BLaER1 treated with 17β-estradiol and CSF1 and Interleukin-3, amounts not matched to agents 10 nM and 100 nM (cell line): ENCODE measurements at regions not wholly inside any gene's neighbourhood (a gene's known extent, or its start where the extent isn't known, plus 50 kb on each side); places are given as distances from the start of the nearest gene placed in this dataset.

Source experiments
- H3K27ac ChIP-seq, 11 experiments: shearing (Covaris generic); formaldehyde crosslinking; 2 replicates each; pipeline ENCODE4 v1.8.1; 2022
- H3K27me3 ChIP-seq, 11 experiments: shearing (Covaris generic); formaldehyde crosslinking; 2 replicates each; pipeline ENCODE4 v1.8.1; 2022
- H3K36me3 ChIP-seq, 11 experiments: shearing (Covaris generic); formaldehyde crosslinking; 2 replicates each; pipeline ENCODE4 v1.8.1; 2022
- H3K4me1 ChIP-seq, 10 experiments: shearing (Covaris generic); formaldehyde crosslinking; 2 replicates each; pipeline ENCODE4 v1.8.1; 2022
- H3K4me2 ChIP-seq, 11 experiments: shearing (Covaris generic); formaldehyde crosslinking; 2 replicates each; pipeline ENCODE4 v1.8.1; 2022
- H3K4me3 ChIP-seq, 10 experiments: shearing (Covaris generic); formaldehyde crosslinking; 2 replicates each; pipeline ENCODE4 v1.8.1; 2022
- H3K9ac ChIP-seq, 11 experiments: shearing (Covaris generic); formaldehyde crosslinking; 2 replicates each; pipeline ENCODE4 v1.8.1; 2022
- H3K9me3 ChIP-seq, 11 experiments: shearing (Covaris generic); formaldehyde crosslinking; replicated peaks in 1 of 11; 2 replicates each; pipeline ENCODE4 v1.8.1; 2022
- H4K20me1 ChIP-seq, 11 experiments: shearing (Covaris generic); formaldehyde crosslinking; 2 replicates each; pipeline ENCODE4 v1.8.1; 2022
- Cebpa-rat ChIP-seq, 11 experiments: shearing (Covaris generic); IDR thresholded peaks; 2 replicates each; pipeline ENCODE4 v1.8.1; 2022

DNA sequence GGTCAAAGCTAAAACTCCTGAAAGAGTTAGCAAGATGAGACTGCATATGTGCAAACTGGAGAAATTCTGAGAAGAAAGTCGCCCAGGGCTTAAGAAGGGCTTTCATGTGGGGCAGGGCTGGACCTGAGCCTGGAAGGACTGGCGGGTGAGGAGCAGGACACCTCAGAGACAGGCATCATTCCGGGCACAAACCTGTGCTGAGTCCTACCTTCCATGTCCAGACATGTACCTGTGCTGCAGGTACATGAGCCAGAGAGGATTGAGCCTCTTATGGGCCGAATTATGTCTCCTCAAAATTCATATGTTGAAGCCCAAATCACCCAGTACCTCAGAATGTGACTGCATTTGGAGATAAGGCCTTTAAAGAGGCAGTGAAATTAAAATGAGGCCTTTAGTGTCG is 171.0 kb downstream of the QRSL1 start:
- Histone ChIP-seq H3K4me1 (peaks cover 14 to 42% (median 28%) of the 10 kb centered on the region in 10 experiments), H3K27ac (no peak overlapping the region), H3K4me2 (peak overlapping the region in 4 of 11 experiments; percentile 79 to 91 (median 84); a peak in 5 of 22 replicates), H3K36me3 (no peaks in the 10 kb centered on the region), H3K27me3 (peaks cover 0 to 43% (median 29%) of the 10 kb centered on the region in 11 experiments; a peak in 19 of 22 replicates), H3K4me3 (no peak overlapping the region), H3K9ac (no peak overlapping the region), H4K20me1 (no peaks in the 10 kb centered on the region; a peak in 1 of 22 replicates), H3K9me3 (peaks cover under 1 to 10% (median 7%) of the 10 kb centered on the region in 11 experiments; a peak in 19 of 22 replicates)
- no peak for TF ChIP-seq Cebpa-rat (IDR thresholded peaks at IDR 0.05)

DNA sequence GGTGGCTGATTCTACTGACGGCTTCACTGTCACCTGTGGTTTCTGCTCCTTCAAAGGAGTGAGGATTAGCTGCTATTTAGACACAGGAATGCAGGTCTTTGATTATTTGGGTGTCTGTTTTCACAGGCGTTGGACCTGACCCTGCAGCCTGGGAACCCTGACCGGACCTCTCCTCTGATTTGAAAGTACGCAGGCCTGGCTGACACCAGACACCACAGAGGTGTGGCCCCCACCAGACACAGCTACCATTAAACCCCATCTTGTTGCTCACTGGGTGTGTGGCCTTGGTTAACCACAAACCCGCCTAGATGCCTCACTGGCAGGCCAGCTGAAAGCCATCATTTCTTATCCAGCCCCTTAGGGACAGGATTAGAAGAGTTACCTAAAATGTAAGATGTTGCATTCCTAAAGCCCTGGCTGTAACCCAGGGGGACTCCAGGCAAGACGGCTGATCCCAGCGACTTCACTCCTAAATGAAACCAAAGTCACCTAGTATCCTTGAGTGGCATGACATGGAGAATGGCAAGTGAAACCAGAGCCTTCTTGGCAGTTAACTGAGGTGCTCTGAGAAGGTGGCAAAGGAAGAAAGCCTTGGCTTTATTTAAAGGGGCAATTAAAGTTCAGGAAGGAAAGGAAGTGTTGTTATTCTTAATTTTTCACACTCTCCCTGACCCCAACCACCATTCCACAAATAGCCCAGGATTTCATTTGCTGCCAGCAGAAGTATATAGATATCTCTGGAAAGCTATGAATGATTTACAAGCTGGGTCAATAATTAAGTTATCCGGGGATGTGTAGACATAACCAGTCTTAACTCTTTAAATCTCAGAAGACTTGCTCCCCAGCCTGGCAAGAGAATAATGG is 169.9 kb downstream of the QRSL1 start:
- Histone ChIP-seq H4K20me1 (no peaks in the 10 kb centered on the region; a peak in 1 of 22 replicates), H3K36me3 (no peaks in the 10 kb centered on the region), H3K9me3 (0 out of 22 replicates have a peak, but pooled peaks cover 0 to 4% (median 0%) of the 10 kb centered on the region in 11 experiments), H3K9ac (no peak overlapping the region), H3K4me3 (peak overlapping the region in 1 of 10 experiments; percentile 6; a peak in 1 of 20 replicates), H3K4me2 (peak overlapping the region; percentile 48 to 93 (median 79)), H3K4me1 (peaks cover 14 to 42% (median 28%) of the 10 kb centered on the region in 10 experiments), H3K27ac (0 out of 22 replicates have a peak overlapping the region, but pooled peaks of 1 of the 11 experiments have one; percentile 19), H3K27me3 (peaks cover 0 to 43% (median 30%) of the 10 kb centered on the region in 11 experiments; a peak in 19 of 22 replicates)
- TF ChIP-seq Cebpa-rat (IDR thresholded peaks at IDR 0.05) = 0 out of 22 replicates have a peak, but pooled peaks of 1 of the 11 experiments have one; percentile 40

- no peak overlapping the region for H3K27ac ChIP-seq
- peak overlapping the region in 6 of 11 experiments; percentile 79 to 93 (median 86); a peak in 10 of 22 replicates for H3K4me2 ChIP-seq
- no peak for TF ChIP-seq Cebpa-rat (IDR thresholded peaks at IDR 0.05)
Observed at GRCh38 chr6:106797186-106797585, 167.8 kb downstream of the QRSL1 start.

DNA sequence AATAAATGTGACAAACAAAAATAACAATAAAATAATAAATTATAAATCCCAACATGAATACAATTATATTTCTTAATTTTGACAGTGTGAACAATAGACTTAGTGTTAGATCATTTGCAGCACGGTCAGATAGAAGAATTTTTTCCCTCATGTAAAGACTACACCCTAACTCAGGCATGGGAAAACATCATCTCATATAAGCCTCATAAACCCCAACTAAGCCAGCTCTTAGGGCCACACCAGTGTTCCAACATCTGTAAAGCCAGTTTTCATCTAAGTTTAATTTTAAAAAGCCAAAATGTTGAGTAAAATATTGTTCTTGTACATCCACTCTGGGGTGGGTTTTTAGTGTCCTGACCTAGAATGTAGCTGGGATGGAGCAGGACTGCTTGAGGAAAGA is 167.4 kb downstream of the QRSL1 start:
- Histone ChIP-seq H3K4me2 (peak overlapping the region in 4 of 11 experiments; percentile 79 to 93 (median 85); a peak in 4 of 22 replicates), H3K9me3 (0 out of 22 replicates have a peak, but pooled peaks cover 0 to 4% (median 0%) of the 10 kb centered on the region in 11 experiments), H4K20me1 (no peaks in the 10 kb centered on the region; a peak in 1 of 22 replicates), H3K4me3 (no peak overlapping the region), H3K27ac (no peak overlapping the region), H3K4me1 (peaks cover 14 to 51% (median 36%) of the 10 kb centered on the region in 10 experiments), H3K36me3 (no peaks in the 10 kb centered on the region), H3K27me3 (peaks cover 0 to 43% (median 30%) of the 10 kb centered on the region in 11 experiments; a peak in 19 of 22 replicates), H3K9ac (no peak overlapping the region)
- TF ChIP-seq Cebpa-rat (IDR thresholded peaks at IDR 0.05) = no peak

More at GRCh38 chr6:106797186-106797585, 167.8 kb downstream of the QRSL1 start:
- Histone ChIP-seq H3K4me1 (peaks cover 14 to 51% (median 33%) of the 10 kb centered on the region in 10 experiments), H3K9ac (no peak overlapping the region), H3K27me3 (peaks cover 0 to 43% (median 30%) of the 10 kb centered on the region in 11 experiments; a peak in 19 of 22 replicates), H4K20me1 (no peaks in the 10 kb centered on the region; a peak in 1 of 22 replicates), H3K4me3 (no peak overlapping the region), H3K36me3 (no peaks in the 10 kb centered on the region), H3K9me3 (0 out of 22 replicates have a peak, but pooled peaks cover 0 to 4% (median 0%) of the 10 kb centered on the region in 11 experiments)

- Histone ChIP-seq H3K9ac (no peak overlapping the region), H3K4me3 (no peak overlapping the region), H3K36me3 (no peaks in the 10 kb centered on the region)
Observed at GRCh38 chr6:106794129-106794528, 164.8 kb downstream of the QRSL1 start.

GRCh38 chr6:106792536-106793236 is 163.3 kb downstream of the QRSL1 start:
- Histone ChIP-seq H3K9ac (no peak overlapping the region), H3K27ac (no peak overlapping the region), H3K9me3 (0 out of 22 replicates have a peak, but pooled peaks cover 0 to 4% (median 0%) of the 10 kb centered on the region in 11 experiments), H3K36me3 (no peaks in the 10 kb centered on the region), H3K27me3 (peaks cover 0 to 20% (median 13%) of the 10 kb centered on the region in 11 experiments; a peak in 18 of 22 replicates), H3K4me1 (peaks cover 0 to 35% (median 17%) of the 10 kb centered on the region in 10 experiments; a peak in 15 of 20 replicates), H3K4me3 (no peak overlapping the region), H4K20me1 (no peaks in the 10 kb centered on the region), H3K4me2 (peak overlapping the region in 7 of 11 experiments; percentile 25 to 65 (median 59); a peak in 12 of 22 replicates)
- no peak for TF ChIP-seq Cebpa-rat (IDR thresholded peaks at IDR 0.05)

More at GRCh38 chr6:106794129-106794528, 164.8 kb downstream of the QRSL1 start:
- TF ChIP-seq Cebpa-rat (IDR thresholded peaks at IDR 0.05) = no peak
- Histone ChIP-seq H4K20me1 (no peaks in the 10 kb centered on the region; a peak in 1 of 22 replicates), H3K27ac (no peak overlapping the region), H3K9me3 (0 out of 22 replicates have a peak, but pooled peaks cover 0 to 4% (median 0%) of the 10 kb centered on the region in 11 experiments), H3K4me2 (no peak overlapping the region), H3K27me3 (peaks cover 0 to 30% (median 22%) of the 10 kb centered on the region in 11 experiments; a peak in 18 of 22 replicates), H3K4me1 (peaks cover 10 to 47% (median 31%) of the 10 kb centered on the region in 10 experiments)

DNA sequence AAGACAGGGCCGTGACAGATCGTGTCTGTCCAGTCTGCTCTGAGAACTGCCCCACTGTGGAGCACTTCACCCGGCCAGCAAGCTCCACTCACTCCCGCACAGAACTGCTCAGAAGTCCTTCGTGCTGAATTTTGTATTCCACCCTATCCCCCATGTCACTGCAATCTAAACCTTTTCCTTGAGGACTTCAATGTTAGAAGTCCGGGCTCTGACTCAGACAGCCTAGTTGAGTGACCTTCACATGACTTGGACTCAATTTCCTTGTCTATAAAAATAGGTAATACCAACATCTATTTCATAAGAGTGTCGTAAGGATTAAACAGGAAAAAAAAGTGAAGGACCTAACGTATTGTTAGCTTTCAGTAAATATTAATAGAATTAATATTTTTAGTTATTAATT is 161.6 kb downstream of the QRSL1 start:
- Histone ChIP-seq H3K27me3 (peaks cover 0 to 9% (median under 1%) of the 10 kb centered on the region in 11 experiments; a peak in 6 of 22 replicates), H3K9ac (no peak overlapping the region), H3K4me1 (peaks cover 0 to 27% (median 14%) of the 10 kb centered on the region in 10 experiments; a peak in 13 of 20 replicates), H3K9me3 (0 out of 22 replicates have a peak, but pooled peaks cover 0 to 4% (median 0%) of the 10 kb centered on the region in 11 experiments), H3K4me2 (no peak overlapping the region), H4K20me1 (no peaks in the 10 kb centered on the region), H3K36me3 (no peaks in the 10 kb centered on the region), H3K4me3 (no peak overlapping the region), H3K27ac (no peak overlapping the region)
- TF ChIP-seq Cebpa-rat (IDR thresholded peaks at IDR 0.05) = no peak

- H3K27ac ChIP-seq = no peak overlapping the region
- H3K9ac ChIP-seq = no peak overlapping the region
- H4K20me1 ChIP-seq = no peaks in the 10 kb centered on the region
- no peaks in the 10 kb centered on the region for H3K36me3 ChIP-seq
- 0 out of 22 replicates have a peak, but pooled peaks cover 0 to 3% (median 0%) of the 10 kb centered on the region in 11 experiments for H3K9me3 ChIP-seq
- TF ChIP-seq Cebpa-rat (IDR thresholded peaks at IDR 0.05) = no peak
- no peak overlapping the region for H3K4me3 ChIP-seq
- H3K4me2 ChIP-seq = no peak overlapping the region
- H3K27me3 ChIP-seq = 0 out of 22 replicates have a peak, but pooled peaks cover 0 to 5% (median 0%) of the 10 kb centered on the region in 11 experiments
- peaks cover 0 to 27% (median 14%) of the 10 kb centered on the region in 10 experiments; a peak in 13 of 20 replicates for H3K4me1 ChIP-seq
Observed at GRCh38 chr6:106790149-106790770, 160.9 kb downstream of the QRSL1 start.
